Panc1 (cell line): ENCODE measurements at regions not wholly inside any gene's neighbourhood (a gene's known extent, or its start where the extent isn't known, plus 50 kb on each side); places are given as distances from the start of the nearest gene placed in this dataset.

Experiments
- ATAC-seq: fragments of 200-7000 bp; cut with Tn5 transposase; 2 replicates; pipeline ENCODE4 v1.9.1; 2020; ENCODE audit warnings: mild to moderate bottlenecking, moderate library complexity
- BruUV-seq: library from RNA; stranded (reverse); fragments of 400-500 nt; replicated peaks from 2 replicates; lab custom pipeline; 2021; lab: Mats Ljungman, UMichigan
- CTCF ChIA-PET: fragments of 300-600 bp; sonication (Branson Sonifier 250); formaldehyde crosslinking; loops from one replicate; lab custom pipeline; 2022; ENCODE audit warnings: antibody characterized with exemption; lab: Charles Lee
- POLR2A ChIA-PET: fragments of 300-600 bp; sonication (Branson Sonifier 250); formaldehyde crosslinking; loops from one replicate; lab custom pipeline; 2022; ENCODE audit warnings: antibody characterized with exemption; lab: Charles Lee
- DNase-seq: peaks from one replicate; pipeline ENCODE4 v3.0.0-alpha.2; 2010; ENCODE audit warnings: low read depth, low spot score
- H3K27ac ChIP-seq: 2 replicates; pipeline ENCODE4 v1.5.1; 2011; ENCODE audit warnings: mild to moderate bottlenecking, low read length, inconsistent platforms
- H3K27me3 ChIP-seq: fragments of 200-500 bp; sonication (Bioruptor generic); 2 replicates; pipeline ENCODE4 v1.6.0; 2014; ENCODE audit warnings: low read length, inconsistent platforms; ENCODE audit not compliant: control insufficient read depth, insufficient read depth
- H3K36me3 ChIP-seq: fragments of 200-500 bp; sonication (Bioruptor generic); 2 replicates; pipeline ENCODE4 v1.5.1; 2014; ENCODE audit warnings: inconsistent platforms, mild to moderate bottlenecking, low read length, moderate library complexity; ENCODE audit not compliant: control insufficient read depth, insufficient read depth
- H3K4me1 ChIP-seq: 2 replicates; pipeline ENCODE4 v1.5.1; 2011; ENCODE audit warnings: inconsistent platforms, mild to moderate bottlenecking, low read length, moderate library complexity; ENCODE audit not compliant: control insufficient read depth, insufficient read depth
- H3K4me3 ChIP-seq, 2 experiments: 2 replicates each; pipeline ENCODE4 v1.5.1; 2011 to 2012; ENCODE audit warnings: low read depth in 2 of 2, low read length in 2 of 2, mild to moderate bottlenecking in 2 of 2, inconsistent platforms in 1 of 2, moderate library complexity in 1 of 2
- H3K9me3 ChIP-seq: fragments of 200-500 bp; sonication (Bioruptor generic); 2 replicates; pipeline ENCODE4 v1.5.1; 2014; ENCODE audit warnings: low read depth, mild to moderate bottlenecking, inconsistent platforms, low read length, moderate library complexity; ENCODE audit not compliant: control insufficient read depth, insufficient read depth
- POLR2AphosphoS5 ChIP-seq: IDR thresholded peaks from 2 replicates; pipeline ENCODE4 v1.6.1; 2012; ENCODE audit warnings: mild to moderate bottlenecking, low read depth, low read length, moderate library complexity
- SIN3A ChIP-seq: IDR thresholded peaks from 2 replicates; pipeline ENCODE4 v1.6.1; 2012; ENCODE audit warnings: low read depth, mild to moderate bottlenecking, low read length, moderate library complexity, borderline replicate concordance; ENCODE audit not compliant: insufficient read depth
- TCF7L2 ChIP-seq: IDR thresholded peaks from 2 replicates; pipeline ENCODE4 v1.6.1; 2011; ENCODE audit warnings: mild to moderate bottlenecking, low read depth, low read length, inconsistent platforms
- in situ Hi-C: cut with HindIII; loops from 2 replicates; pipeline ENCODE4 v1.10.0; 2016; ENCODE audit warnings: low sequenced_read_pairs, low pct_unique_long_range_greater_than_20kb
- intact Hi-C: fragments of 100-400 bp; cut with micrococcal nuclease; formaldehyde crosslinking; loops from one replicate; pipeline ENCODE4 v1.10.0; 2022; ENCODE audit not compliant: unreplicated experiment
- TF ChIP-seq, protein P1 (sequence below), 2 experiments: IDR thresholded peaks; 2 replicates each; pipeline ENCODE4 v1.6.1; 2011 to 2012; ENCODE audit warnings: low read depth in 2 of 2, control low read depth in 1 of 2, low read length in 1 of 2, mild to moderate bottlenecking in 1 of 2, moderate library complexity in 1 of 2; ENCODE audit not compliant: insufficient read depth in 1 of 2
- TF ChIP-seq, protein P2 (sequence below): fragments of 450-650 bp; IDR thresholded peaks from 2 replicates; pipeline ENCODE4 v1.5.1; 2017; ENCODE audit warnings: mild to moderate bottlenecking

DNA sequence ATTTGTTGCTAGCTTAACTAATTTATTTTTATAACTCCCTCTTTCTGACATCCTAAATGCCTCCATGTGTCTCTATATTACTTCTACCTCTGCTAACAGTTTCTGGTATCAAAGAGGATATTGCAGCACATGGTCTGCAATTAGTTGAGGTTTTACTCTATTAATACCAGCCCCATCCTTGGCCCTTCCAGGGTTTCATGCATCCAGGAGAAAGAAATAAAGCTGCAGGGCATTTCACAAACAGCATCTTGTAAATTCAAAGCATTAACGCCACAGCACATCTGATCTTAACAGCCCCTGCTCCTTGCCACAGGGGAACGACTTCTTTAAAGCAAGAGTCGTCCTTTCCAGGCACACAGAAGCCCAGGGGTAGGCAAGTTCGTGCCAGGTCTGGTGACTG lies 258.9 kb downstream of the ICOS start:
- POLR2A ChIA-PET, result no interaction called here

DNA sequence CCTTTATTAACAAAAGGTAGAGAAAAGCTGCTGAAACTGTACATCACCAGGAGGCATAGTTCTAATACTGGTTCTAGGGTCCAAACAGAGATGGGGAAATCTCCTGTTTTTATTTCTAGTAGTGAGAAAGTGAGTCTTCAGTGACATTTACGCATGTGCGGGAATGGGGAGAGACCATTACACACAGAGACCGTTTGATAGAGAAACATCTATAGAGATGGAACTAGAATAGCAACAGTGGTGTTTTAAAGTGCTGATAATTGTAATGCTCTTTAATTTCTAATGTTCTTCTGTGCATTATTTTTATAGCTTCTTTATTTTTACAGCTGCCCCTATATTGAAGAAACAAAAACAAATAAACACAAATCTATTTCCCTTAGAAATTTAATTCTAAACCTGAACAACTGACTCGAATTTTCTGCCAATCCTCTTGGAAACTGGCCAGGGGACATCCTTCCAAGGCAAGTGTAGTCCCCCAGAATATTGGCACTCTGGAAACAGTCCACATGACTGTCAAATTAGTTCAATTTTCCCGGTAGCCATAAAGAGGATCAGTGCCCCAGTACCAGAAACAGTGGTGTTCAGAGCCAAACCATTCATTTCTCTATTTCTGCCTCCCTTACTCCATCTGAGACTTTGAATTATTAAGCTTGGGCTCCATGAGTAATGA lies 260.9 kb downstream of the ICOS start:
- BruUV-seq, result no TSS peak
- no peak overlapping the region for H3K27ac ChIP-seq
- intact Hi-C loops (no loop called here), in situ Hi-C loops (no loop called here)
- DNase-seq (no peak), ATAC-seq (no peak)
- H3K27me3 ChIP-seq, result 0 out of 2 replicates have a peak, but pooled peaks cover 3% of the 10 kb centered on the region
- ChIA-PET CTCF (no interaction called here), POLR2A (no interaction called here)
- no peak overlapping the region for H3K4me3 ChIP-seq
- no peaks in the 10 kb centered on the region for H3K9me3 ChIP-seq
- no peak for TF ChIP-seq SIN3A
- TF ChIP-seq POLR2AphosphoS5, result no peak
- TF ChIP-seq, protein P1, sequence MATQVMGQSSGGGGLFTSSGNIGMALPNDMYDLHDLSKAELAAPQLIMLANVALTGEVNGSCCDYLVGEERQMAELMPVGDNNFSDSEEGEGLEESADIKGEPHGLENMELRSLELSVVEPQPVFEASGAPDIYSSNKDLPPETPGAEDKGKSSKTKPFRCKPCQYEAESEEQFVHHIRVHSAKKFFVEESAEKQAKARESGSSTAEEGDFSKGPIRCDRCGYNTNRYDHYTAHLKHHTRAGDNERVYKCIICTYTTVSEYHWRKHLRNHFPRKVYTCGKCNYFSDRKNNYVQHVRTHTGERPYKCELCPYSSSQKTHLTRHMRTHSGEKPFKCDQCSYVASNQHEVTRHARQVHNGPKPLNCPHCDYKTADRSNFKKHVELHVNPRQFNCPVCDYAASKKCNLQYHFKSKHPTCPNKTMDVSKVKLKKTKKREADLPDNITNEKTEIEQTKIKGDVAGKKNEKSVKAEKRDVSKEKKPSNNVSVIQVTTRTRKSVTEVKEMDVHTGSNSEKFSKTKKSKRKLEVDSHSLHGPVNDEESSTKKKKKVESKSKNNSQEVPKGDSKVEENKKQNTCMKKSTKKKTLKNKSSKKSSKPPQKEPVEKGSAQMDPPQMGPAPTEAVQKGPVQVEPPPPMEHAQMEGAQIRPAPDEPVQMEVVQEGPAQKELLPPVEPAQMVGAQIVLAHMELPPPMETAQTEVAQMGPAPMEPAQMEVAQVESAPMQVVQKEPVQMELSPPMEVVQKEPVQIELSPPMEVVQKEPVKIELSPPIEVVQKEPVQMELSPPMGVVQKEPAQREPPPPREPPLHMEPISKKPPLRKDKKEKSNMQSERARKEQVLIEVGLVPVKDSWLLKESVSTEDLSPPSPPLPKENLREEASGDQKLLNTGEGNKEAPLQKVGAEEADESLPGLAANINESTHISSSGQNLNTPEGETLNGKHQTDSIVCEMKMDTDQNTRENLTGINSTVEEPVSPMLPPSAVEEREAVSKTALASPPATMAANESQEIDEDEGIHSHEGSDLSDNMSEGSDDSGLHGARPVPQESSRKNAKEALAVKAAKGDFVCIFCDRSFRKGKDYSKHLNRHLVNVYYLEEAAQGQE (IDR thresholded peaks at IDR 0.05; ENCODE audit: insufficient read depth in 1 of 2, low read depth in 2 of 2, low read length in 1 of 2), result no peak
- no peak for TF ChIP-seq TCF7L2
- TF ChIP-seq, protein P2, sequence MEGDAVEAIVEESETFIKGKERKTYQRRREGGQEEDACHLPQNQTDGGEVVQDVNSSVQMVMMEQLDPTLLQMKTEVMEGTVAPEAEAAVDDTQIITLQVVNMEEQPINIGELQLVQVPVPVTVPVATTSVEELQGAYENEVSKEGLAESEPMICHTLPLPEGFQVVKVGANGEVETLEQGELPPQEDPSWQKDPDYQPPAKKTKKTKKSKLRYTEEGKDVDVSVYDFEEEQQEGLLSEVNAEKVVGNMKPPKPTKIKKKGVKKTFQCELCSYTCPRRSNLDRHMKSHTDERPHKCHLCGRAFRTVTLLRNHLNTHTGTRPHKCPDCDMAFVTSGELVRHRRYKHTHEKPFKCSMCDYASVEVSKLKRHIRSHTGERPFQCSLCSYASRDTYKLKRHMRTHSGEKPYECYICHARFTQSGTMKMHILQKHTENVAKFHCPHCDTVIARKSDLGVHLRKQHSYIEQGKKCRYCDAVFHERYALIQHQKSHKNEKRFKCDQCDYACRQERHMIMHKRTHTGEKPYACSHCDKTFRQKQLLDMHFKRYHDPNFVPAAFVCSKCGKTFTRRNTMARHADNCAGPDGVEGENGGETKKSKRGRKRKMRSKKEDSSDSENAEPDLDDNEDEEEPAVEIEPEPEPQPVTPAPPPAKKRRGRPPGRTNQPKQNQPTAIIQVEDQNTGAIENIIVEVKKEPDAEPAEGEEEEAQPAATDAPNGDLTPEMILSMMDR, result no peak
- H3K4me1 ChIP-seq, result no peaks in the 10 kb centered on the region
- H3K36me3 ChIP-seq, result no peaks in the 10 kb centered on the region

More for the DNA sequence above, 258.9 kb downstream of the ICOS start:
- Histone ChIP-seq H3K9me3 (no peaks in the 10 kb centered on the region), H3K4me1 (no peaks in the 10 kb centered on the region), H3K27ac (no peak overlapping the region), H3K4me3 (no peak overlapping the region), H3K27me3 (0 out of 2 replicates have a peak, but pooled peaks cover 3% of the 10 kb centered on the region), H3K36me3 (no peaks in the 10 kb centered on the region)
- intact Hi-C loops, result no loop called here
- in situ Hi-C loops, result no loop called here
- TF ChIP-seq, protein P2, result no peak
- TF ChIP-seq, protein P1 (IDR thresholded peaks at IDR 0.05; ENCODE audit: insufficient read depth in 1 of 2, low read depth in 2 of 2, low read length in 1 of 2), result no peak
- TF ChIP-seq TCF7L2, result no peak
- no peak for TF ChIP-seq POLR2AphosphoS5
- TF ChIP-seq SIN3A, result no peak
- no peak for ATAC-seq
- CTCF ChIA-PET, result interaction anchor here (1.2 kb wide), 1 partner anchor 17 kb away, joined by 4 read pairs; no protein-coding TSS in a partner anchor
- BruUV-seq, result no TSS peak
- DNase-seq, result no peak
